GM18499 (cell line): ENCODE measurements at regions not wholly inside any gene's neighbourhood (a gene's known extent, or its start where the extent isn't known, plus 50 kb on each side); places are given as distances from the start of the nearest gene placed in this dataset.
A peak's percentile ranks its signal among the peaks of the same experiment; 100 is the strongest.

Source experiments
- ATAC-seq: cut with Tn5 transposase; IDR thresholded peaks from one replicate; pipeline ENCODE4 v1.9.1; 2021; ENCODE audit warnings: moderate number of reproducible peaks; ENCODE audit not compliant: insufficient read depth, unreplicated experiment

DNA sequence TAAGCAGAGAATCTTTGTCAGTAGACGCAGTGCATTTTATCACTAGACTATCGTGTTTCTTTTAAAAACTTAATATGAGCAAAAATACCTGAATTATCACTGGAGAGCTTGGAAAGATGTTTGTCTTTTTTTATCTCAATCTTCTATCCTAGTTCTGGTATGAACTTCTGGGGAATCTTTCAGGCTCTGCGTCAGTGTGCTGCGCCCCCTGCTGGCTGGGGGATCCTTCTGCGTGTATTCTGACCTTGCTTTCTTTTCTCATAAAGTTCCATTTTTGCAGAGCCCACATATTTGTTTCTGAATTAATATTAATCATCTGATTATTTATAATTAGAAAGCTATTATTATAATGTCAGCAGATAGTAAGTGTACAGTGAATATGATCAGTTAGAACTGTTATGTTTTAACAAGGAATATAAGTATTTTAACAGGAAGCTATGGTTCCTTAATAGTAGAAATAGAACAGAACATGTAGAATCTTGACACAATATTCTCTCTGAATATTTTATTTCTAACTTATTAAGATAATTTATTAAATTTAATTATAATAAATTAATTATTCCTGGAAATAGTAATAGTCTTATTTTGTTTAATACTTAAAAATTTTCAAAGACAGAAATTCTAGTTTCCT is 945.0 kb upstream of the CRIM1 start:
- ATAC-seq: peak; percentile 62

DNA sequence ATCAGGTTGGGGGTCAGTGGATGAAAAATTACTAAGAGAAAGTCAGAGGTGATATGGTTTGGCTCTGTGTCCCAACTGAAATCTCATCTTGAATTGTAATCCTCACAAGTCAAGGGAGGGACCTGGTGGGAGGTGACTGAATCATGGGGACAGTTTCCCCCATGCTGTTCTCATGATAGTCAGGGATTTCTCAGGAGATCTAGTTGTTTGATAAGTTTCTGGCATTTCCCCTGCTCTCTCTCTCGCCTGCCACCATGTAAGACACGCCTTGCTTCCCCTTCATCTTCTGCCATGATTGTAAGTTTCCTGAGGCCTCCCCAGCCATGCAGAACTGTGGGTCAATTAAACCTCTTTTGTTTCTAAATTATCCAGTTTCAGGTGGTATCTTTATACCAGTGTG is 945.8 kb upstream of the CRIM1 start:
- ATAC-seq: no peak

DNA sequence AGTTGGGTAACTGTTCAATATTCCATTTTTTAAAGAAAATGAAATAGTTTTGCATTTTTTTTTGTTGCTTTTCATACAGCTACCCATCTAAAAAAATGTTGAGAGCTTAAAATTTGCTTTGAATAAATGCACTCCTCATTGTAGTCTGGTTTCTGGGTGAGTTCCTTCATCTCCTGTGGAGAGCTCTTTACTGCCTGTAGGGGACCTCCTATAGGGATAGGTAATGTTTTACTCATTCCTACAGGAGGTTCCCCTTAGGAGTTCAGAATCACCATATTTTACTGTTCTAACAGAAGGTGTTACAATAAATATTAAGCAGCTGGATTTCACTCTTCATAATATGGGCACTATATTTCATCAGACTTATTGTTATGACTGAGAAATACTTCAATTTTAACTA is 947.3 kb upstream of the CRIM1 start:
- no peak for ATAC-seq

DNA sequence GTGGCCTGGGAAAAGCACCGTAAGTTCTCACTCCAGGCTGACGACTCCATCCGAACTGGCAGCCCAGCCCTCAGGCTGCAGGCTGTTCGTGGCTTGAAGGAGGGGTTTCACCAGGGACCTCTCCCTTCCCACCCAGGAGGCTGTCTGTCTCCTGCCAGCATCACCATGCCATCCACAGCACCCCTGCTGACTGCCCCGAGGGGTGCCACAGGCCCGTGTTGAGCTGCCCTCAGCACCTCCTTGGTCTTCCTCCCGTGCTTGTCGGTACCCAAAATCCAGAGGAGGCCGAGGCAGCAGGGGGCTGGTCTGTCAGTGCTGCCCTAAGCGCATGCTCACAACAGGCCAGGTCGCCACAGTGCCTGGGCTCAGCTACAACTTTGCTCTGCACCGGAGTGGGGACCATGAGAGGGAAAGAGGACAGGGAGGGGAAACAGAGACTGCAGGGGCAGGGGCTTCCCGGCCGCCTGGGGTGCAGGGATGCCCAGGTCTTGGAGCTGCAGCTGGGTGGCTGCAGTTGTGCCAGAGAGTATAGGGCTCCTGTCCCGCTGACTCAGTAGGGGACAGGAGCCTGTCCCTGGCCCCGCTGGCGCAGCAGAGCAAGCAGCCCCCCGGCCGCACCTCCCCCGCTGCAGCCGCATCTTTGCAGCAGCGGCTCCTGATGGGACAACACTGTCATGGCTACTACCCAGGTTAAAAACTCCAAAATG is 963.7 kb upstream of the CRIM1 start:
- no peak for ATAC-seq

DNA sequence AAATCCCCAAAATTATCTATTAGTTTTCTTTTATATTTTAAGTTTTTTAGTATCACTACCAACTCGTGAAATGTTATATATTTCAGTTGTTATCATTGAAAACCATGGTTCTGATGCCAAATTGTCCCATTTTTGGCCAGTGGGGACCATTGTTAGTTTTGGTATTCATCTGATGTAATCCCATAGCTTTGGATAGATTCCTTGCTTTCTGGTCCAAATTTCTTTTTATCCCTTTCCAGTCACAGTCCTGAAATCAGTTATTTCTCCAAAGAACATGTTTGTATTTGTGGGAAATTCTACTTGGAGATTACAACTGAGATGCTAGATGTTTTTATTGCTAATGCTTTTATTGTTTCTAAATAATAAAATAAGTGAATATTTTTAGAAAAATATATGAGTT is 976.8 kb upstream of the CRIM1 start:
- ATAC-seq: no peak

DNA sequence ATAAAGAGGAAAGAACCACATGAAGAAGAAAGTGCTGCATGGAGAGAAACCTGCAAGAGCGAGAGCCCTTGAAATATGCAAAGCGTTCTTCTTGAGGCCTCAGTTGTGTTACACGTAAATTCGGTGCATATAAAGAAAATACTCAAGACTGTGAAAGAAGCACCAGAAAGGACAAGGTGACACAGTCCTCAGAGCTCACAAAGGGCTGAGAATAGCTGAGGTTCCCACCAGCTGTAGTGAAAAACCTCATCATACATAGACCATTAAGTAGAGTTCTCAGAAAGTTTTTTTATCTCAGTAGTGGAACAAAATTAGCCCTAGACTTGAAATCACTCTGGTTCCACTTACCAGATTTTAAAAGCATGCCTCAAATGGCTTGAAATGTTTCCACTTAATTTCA is 980.7 kb upstream of the CRIM1 start:
- ATAC-seq: no peak

DNA sequence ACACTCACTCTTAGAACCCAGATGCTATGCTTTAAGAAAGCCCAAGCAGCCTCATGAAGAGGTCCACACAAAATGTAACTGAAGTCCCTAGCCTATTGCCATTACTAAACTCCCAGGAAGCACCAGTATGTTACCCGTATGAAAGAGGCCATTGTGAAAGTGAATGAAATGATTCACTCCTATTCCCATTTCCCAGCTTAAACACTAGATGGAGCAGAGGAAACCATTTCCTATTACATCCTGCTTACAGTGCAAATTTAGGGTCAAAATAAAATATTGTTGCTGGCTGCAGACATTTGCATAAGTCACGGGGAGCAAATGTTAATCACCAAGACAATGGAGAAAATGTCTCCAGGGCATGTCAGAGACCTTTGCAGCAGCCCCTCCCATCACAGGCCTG is 989.7 kb upstream of the CRIM1 start:
- no peak for ATAC-seq

DNA sequence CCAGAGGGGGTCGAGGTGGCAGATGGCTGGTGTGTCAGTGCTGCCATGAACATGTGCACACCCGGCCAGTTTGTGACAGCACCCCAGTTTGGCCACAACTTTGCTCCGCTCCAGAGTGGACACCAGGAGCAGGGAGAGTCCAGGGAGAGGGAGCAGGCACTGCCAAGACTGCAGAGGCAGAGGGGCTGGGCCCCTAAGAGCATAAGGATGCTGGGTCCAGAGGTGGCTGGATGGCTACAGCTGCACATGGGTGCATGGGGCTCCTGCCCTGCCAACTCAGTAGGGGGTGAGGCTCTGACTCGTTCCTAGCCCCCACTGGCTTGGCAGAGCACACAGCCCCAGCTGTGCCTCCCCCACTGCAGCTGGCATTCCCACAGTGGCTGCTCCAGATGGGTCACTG is 999.2 kb upstream of the CRIM1 start:
- no peak for ATAC-seq

DNA sequence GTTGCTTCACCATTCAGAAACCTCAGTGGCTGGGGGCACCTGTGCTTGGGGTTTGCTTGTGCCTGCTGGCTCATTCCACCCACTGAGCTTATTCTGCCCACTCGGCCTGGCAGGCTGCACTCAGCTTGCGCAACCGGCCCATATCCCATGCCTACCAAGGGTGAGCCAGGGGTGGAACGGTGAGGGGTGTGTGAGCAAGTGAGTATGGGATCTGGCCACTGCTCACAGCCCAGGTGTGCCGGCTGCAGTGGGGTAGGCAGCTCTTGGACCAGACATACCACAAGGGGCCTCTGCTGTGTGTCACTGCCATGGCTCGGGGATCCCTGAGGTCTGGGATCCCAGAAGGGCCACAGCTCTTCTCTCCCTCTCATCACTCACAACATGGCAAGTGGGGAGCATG is 1000.5 kb upstream of the CRIM1 start:
- no peak for ATAC-seq

DNA sequence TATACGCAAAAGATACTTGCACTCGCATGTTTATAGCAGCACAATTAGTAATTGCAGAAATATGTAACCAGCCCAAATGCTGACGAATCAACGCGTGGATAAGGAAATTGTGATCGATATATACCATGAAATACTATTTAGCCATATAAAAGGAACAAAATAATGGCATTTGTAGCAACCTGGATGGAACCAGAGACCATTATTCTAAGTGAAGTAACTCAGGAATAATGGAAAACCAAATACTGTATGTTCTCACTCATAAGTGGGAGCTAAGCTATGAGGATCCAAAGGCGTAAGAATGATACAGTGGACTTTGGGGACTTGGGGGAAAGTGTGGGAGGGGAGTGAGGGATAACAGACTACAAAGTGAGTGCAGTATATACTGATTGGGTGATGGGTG is 1008.0 kb upstream of the CRIM1 start:
- ATAC-seq: no peak

DNA sequence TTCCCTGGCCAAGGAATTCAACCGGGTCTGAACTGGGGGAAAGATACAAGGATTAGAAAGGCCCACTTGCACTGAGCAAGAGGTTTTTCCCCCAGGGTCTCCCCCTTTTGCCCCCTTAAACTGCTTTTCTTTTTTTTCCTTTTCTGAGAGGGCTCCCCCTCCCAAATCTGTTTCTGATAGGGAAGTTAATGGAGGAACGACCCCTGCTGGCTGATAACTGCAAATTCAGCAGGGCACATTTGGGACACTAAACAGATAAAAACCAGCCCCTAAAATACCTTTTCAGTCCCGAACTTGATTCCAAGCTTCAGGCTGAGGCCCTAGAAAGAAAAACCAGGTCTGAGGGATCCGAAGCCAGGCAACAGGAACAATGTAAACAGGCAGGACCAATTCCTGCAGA is 1012.4 kb upstream of the CRIM1 start:
- ATAC-seq: no peak

DNA sequence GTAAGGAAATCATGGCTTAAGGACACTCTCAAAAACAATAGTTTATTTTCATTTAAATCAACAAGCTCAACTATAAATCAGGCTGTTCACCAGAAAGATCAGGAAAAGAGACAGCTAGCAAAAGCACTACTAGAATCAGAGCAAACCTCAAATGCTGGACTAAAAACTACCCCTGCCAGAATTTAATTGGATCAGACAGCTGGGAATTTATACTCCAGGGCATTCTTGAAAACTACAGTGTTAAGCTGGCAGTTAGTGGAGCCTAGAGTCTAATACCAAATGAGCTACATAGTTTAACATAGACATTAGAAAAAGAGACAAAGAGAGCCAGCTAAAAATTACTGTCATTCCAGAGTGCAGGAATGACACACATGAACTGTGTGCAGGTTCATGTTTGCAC is 1016.4 kb upstream of the CRIM1 start:
- ATAC-seq: no peak

DNA sequence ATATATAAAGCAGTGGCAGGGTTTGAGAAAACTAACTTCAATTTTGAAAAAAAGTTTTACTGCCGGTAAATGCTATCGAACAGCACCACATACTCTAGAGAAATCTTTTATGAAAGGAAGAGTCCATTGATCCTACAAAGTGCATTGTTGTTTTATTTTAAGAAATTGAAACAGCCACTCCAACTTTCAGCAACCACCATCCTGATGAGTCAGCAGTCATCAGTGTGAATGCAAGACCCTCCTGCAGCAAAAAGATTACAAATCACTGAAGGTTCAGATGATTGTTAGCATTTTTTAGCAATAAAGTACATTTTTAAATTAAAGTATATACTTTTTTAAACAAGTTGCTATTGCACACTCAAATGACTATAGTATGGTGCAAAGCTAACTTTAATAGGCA is 1017.7 kb upstream of the CRIM1 start:
- no peak for ATAC-seq

DNA sequence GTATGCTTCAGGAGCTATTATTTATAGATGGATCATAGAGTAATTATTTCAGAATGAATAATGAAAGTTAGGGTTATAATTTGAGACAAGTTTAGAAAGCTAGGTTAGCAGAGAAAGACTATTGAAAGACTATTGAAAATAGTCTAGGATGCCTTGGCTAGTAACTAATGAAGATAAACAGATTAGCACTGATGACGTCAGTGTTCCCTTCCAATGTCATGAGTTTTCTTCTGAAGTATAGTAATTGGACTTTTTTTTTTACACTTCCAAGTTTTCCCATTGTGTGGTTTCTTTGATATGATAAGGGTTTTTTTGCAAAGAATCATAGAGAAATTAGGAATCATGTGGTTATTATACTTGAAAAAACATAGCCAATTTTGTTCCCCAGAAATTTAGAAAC is 1041.5 kb upstream of the CRIM1 start:
- ATAC-seq: no peak

DNA sequence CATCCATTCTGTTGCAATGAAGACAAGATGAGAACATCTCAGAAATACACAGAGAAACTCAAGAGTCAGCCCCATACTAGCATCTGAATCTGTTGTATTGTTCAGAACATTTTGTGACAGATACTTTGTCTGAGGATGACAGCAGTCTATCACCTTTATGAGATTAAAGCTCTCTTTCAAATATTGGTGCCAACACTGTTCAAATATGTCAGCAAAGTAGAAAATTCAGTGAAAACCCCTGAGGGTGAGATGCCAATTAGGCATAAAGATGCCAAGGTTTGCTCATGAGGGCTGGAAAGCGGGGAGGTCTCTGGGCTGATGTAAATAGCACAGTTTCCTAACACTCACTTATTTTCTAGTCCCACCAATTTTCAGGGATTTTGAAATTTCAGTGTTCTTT is 1054.2 kb upstream of the CRIM1 start:
- ATAC-seq: no peak

DNA sequence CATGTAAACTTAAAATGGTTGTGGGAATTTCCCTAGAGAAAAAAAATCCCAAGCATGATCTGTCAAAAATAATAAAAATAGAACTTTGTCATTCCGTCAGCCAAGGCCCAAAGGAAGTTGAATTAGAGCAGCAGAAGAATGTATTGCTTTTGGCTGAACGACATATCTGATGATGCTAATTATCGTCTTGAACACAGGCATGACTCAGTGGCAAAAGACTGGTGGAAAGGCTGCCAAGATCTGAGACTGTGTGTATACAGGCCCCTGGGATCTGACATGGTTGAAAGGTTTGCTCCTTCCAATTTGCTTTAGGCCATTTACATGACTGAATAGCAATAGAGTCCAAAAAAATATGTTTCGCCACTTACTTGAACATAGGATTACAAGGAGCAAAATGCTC is 1057.1 kb upstream of the CRIM1 start:
- ATAC-seq: no peak

DNA sequence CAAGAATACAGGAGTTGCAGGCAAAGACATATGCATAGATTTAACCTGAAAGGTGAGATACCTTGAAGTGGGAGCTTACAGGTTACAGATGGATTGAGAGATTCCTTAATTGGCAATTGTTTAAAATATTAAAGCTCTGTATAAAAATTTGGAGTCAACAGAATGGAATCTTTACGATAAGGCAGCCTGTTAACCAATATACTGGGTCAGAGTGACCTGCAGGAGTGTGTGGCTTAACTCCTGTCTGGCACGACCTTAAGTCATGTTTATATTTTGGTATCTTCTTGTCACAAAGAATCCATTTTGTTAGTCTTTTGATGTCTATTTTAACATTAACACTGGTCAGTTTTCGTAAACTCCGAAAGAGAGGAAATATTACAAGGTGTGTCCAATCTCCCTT is 1058.2 kb upstream of the CRIM1 start:
- ATAC-seq: no peak

DNA sequence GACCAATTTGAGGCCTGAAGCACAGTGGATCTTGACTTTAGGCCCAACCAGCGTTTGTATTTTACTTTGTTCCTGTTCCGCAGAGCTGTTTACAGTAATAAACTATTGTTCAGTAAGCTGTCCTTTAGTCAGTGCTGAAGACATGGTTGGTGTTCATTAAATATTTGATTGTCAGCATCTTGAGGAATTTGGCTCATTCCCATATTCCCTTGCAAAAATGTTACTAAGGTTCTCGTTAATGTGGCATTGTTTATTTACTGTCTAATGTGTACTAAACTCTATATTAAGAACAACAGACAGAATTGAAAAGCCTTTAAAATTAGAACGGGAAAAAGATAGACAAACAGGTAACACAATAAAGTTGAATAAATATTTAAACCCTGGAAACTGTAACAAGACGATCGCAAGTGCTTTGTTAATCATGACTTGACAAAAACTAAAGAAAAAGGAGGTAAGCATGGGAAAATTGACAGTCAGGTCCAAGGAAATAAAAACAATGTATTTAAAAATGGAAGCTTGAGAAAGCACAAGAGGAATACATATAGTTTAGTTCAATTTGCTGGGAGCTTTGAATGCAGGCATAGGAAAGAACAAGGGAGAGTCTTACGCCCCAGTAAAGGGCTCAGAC is 1060.8 kb upstream of the CRIM1 start:
- no peak for ATAC-seq

DNA sequence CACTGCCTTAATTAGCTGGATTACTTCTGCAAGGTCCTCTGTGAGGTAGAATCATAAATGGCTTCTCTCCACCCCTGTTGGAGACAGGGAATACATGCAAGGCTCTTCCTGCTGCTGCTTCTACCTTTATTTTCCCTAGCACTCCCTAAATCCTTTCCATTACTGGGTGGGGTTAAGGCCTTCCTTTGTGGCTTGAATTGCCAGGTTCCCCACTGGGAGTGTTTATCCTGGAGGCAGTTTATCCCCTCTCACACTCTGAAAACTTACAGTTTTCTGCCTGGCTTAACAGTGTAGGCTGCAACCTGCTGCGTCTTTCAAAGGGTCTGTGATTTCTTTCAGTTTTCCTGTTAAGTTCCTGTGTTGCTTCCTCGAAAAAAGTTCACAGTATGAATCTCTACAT is 1062.3 kb upstream of the CRIM1 start:
- ATAC-seq: no peak

DNA sequence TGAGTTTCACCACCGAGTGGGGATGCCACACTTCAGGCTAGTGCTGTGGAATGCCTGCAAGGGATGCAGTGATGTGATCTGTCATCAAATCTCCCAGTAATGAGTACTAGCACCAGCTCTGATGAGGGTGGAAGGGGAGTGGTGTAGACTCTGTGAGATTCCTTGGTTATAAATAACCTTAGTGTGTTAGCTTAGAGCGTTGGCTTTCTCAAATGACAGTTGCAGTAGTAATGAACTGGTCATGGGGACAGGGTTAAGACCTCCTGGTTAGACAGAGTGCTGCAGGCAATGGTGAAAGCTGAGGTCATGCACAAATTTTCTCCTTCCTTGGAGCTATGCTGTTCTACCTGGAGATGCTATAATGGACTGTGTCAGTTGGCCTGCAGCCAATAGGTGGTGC is 1063.4 kb upstream of the CRIM1 start:
- no peak for ATAC-seq

DNA sequence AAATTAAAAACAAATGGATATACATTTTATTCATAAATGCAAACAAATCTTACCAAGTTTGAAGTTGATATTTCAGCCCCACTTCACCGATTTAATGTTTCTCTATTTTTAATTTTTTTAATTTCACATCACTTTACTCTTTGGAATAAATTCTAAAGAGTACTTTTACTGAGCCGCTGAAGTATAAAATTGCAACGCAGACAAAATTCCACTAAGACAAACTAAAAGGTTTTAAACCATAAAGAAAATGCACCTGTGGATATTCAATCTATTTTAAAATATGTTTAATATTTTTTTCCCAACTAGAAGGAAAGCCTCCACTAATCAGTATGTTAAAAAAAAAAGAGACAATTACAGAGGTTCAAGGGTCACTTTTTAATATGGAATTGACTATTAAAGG is 1073.9 kb upstream of the CRIM1 start:
- no peak for ATAC-seq

DNA sequence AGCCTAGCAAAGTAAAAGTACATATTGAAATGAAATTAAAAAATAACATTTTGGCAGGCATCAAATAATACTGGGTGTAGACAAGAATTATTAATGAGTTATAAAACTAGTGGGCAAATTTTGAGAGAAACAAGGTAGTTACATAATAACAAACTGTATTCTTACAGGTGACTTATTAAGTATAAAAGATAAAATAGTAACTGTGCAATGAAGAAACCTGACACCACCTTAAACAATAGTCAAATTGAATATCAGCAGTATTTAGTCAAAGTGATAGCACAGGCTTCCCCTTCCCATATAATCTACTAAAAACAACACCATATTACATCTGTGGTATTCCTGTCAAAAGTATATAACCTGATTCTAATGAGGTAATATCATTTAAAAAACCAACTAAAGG is 1099.8 kb upstream of the CRIM1 start:
- no peak for ATAC-seq
